GM19463 (cell line): ENCODE measurements at regions not wholly inside any gene's neighbourhood (a gene's known extent, or its start where the extent isn't known, plus 50 kb on each side); places are given as distances from the start of the nearest gene placed in this dataset.

Experiments used
- ATAC-seq: cut with Tn5 transposase; IDR thresholded peaks from one replicate; pipeline ENCODE4 v1.9.1; 2021; ENCODE audit warnings: mild to moderate bottlenecking, moderate library complexity; ENCODE audit not compliant: unreplicated experiment

GRCh38 chr13:99893567-99893966 is 78.0 kb downstream of the ZIC5 start:
- ATAC-seq, result no peak

GRCh38 chr13:99892866-99893504 is 78.6 kb downstream of the ZIC5 start:
- ATAC-seq, result no peak

- ATAC-seq, result no peak
Observed at GRCh38 chr13:99892196-99892613, 79.4 kb downstream of the ZIC5 start.

DNA sequence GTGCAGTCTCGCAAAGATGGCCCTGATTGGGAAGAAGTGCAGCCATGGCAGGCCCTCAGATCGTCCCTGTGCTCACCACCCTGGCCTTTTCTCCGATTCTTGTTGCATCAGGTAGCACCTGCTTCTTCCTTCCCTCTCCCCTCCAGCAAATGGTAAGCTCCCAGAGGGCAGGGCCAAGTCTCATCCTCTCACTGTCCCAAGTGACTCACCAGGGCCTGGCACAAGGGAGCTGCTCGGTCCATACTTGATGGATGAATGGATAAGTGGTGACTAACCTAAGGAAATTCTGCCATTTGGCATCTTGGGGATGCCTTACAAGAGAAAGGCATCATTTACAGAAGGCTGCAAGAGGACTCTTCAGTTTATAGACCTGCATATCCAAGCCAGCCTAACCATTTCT is 84.9 kb downstream of the ZIC5 start:
- no peak for ATAC-seq

- no peak for ATAC-seq
Observed at GRCh38 chr13:99884913-99885312, 86.7 kb downstream of the ZIC5 start.

DNA sequence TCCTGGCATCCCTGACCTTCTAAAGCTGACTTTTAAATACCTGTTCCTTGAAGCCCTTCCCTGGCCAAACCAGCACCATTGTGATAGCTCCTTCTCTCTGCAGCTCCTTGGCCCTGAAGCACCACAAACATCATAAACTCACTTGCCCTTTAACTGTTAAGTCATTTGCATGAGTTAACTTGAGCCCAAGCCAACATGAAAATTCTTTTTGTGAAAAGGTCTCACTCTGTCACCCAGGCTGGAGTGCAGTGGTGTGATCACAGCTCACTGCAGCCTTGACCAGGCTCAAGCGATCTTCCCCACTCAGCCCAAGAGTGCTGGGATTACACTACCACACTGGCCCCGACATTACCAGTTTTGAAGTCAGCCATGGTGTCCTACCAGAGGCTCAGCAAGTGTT is 87.8 kb downstream of the ZIC5 start:
- no peak for ATAC-seq

GRCh38 chr13:99878921-99879610 is 92.5 kb downstream of the ZIC5 start:
- no peak for ATAC-seq

DNA sequence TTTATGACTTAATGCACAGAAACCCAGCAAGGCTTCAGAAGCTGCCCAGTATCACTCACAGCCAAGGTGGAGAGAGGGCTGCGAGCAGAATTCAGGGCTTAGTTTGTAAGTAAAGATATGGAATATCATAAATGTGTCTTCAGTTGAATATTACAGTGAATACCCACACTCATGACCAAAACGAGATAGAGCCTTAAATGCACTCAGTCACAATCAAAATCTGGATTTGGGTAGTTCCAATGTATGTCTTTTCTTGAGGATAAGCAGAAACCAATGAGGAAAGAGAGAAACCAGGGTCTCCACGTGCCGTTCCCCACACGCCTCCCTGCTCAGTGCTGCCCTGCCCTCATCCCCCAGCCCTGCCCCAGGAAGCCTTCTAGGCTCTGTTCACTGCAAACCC is 94.9 kb downstream of the ZIC5 start:
- ATAC-seq, result no peak

GRCh38 chr13:99875391-99875790 is 96.2 kb downstream of the ZIC5 start:
- no peak for ATAC-seq

- ATAC-seq, result no peak
Observed at GRCh38 chr13:99873832-99874430, 97.6 kb downstream of the ZIC5 start.

- ATAC-seq, result no peak
Observed at GRCh38 chr13:99873141-99873540, 98.4 kb downstream of the ZIC5 start.

GRCh38 chr13:99871249-99871898 is 100.2 kb downstream of the ZIC5 start:
- no peak for ATAC-seq

DNA sequence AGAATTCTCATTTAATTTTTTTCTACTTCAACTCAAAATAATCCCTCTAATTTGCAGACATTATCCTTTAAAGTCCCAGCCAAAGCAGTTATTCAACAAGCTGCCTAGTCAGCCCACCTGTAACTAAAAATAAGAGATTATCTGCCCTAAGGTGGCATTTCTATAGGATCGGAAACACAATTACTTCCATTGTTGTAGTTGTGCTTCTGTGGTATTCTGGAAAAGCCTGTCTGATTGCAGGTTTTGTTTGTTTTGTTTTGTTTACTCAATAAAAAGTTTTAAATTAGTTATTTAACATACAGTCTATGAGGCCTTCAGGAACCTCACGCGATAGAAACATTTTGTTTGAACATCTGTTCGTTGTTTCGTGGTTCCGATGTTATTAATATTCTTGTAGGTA is 101.0 kb downstream of the ZIC5 start:
- ATAC-seq, result no peak

GRCh38 chr13:99869830-99870229 is 101.7 kb downstream of the ZIC5 start:
- ATAC-seq, result no peak

- ATAC-seq, result no peak
Observed at GRCh38 chr13:99868767-99869166, 102.8 kb downstream of the ZIC5 start.

DNA sequence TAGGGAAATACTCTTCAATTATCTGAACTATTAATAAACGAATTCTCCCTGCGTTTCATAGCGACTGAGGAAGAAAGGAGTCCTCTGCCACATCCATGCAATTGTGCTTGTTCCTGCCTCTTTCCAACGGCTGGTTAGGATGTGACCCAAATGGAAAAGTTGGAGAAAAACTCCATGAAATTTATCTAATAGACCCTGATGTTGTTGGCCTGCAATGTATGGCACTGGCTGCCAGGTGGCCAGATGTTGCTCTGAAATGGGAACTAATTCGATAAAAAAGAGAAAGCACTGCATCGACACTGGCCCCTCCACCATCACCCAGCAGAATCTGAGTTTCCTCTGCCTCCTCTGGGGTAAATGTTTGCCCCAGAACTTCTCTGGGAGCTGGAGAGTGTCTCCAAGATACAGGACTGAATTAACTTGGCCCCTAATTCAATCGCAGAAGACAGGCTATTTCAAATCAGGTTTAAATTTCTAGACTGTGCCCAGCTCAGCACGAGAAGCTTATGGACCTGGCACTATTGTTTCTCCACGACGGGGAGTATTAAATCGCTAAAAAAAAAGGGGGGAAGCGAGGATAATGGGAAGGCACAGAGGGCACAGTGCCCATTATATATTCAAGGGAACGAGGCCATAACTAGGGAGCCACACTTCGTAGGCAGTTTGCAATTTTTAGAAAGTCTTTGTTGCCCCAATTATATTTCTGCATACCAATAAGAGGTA is 103.9 kb downstream of the ZIC5 start:
- ATAC-seq, result no peak

GRCh38 chr13:99866781-99867180 is 104.8 kb downstream of the ZIC5 start:
- ATAC-seq, result no peak

DNA sequence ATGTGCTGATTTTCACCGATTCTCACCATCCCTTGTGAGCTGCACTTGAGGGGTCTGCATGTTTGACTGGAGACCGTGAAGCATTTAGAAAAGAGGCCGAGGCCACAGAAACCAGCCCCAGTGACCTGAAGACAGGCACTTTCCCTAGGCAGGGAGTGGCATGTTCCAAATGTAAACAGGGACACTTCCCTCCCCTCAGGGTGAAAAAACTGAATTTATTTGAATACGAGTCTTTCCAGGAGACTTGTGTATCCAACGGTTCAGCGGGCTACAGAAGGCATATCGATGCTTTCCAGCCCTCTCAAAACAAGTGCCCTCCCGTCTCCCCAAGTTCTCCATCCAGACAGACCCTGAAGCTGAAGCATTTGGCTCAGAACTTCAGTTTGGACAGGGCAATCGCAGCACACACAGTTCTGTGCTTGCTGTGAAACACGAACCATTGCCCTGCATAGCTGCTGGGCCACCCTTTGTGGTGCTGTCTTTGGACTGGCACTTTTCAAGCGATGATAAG is 106.1 kb downstream of the ZIC5 start:
- ATAC-seq, result no peak

DNA sequence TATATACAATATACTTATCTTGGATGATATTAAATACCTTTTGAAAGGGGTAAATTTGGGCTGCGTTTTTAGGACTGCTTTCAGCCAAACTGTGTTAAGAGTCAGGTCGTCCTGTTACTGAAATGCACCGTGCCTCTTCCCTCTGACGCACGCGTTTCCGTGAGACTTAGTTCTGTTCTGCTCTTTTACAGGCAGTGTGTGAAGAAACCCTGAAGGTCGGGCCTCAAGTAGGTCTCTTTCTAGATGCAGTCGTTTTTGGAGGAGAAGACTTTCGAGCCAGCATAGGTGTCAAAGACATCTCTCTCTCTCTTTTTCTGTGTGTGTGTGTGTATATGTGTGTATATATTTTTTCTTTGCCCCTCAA is 107.0 kb downstream of the ZIC5 start:
- ATAC-seq, result no peak

GRCh38 chr13:99863789-99864626 is 107.6 kb downstream of the ZIC5 start:
- no peak for ATAC-seq
